ENCODE measurements at regions not wholly inside any gene's neighbourhood (a gene's known extent, or its start where the extent isn't known, plus 50 kb on each side); places are given as distances from the start of the nearest gene placed in this dataset.

DNA sequence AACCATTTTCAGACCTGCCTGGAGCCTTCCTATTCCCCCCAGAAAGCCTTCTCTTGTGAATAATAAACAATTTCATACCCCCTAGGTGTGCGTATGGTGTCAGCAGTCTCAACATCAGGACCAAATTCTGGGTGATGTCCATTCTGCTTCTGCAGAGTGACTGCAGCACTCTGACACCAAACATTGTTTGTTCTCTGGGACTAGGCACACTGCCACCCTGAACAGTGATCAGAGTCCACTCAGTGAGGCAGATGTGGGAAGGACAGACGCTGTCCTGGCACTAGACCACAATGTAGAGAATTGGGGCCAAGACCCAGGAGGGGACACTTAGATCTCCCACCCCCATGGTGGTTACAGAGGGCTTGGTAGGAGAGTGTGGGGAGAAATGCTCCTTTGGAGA is 175.1 kb downstream of the BACH1 start:
- Histone ChIP-seq H3K79me2 (ENCODE audit: control insufficient read depth, insufficient read depth, low read length) (no peaks in the 10 kb centered on the region), H4K20me1 (ENCODE audit: control insufficient read depth, extremely low read depth, insufficient read depth, low read length) (no peaks in the 10 kb centered on the region), H3K4me1 (ENCODE audit: control insufficient read depth, extremely low read depth, insufficient read depth, low read length) (peaks cover 17% of the 10 kb centered on the region), H3K9me3 (ENCODE audit: control insufficient read depth, low read depth, low read length) (no peaks in the 10 kb centered on the region), H3K36me3 (ENCODE audit: control insufficient read depth in 2 of 2, extremely low read depth in 1 of 2, insufficient read depth in 2 of 2, low read length in 2 of 2) (no peaks in the 10 kb centered on the region), H3K27ac (ENCODE audit: control insufficient read depth, insufficient read depth, low read length) (no peak overlapping the region), H3K9me1 (ENCODE audit: control insufficient read depth, extremely low read depth, insufficient read depth, low read length) (no peaks in the 10 kb centered on the region), H2AFZ (ENCODE audit: control insufficient read depth, low read length) (no peak overlapping the region), H3K9ac (ENCODE audit: control insufficient read depth, extremely low read depth, insufficient read depth, low read length) (no peak overlapping the region), H3K4me2 (ENCODE audit: control insufficient read depth, extremely low read depth, insufficient read depth, low read depth, low read length) (no peak overlapping the region), H3K27me3 (ENCODE audit: control insufficient read depth, extremely low read depth, insufficient read depth, low read length) (no peaks in the 10 kb centered on the region), H3K4me3 (ENCODE audit: control insufficient read depth in 2 of 3, extremely low read depth in 1 of 3, insufficient read depth in 2 of 3, low read depth in 1 of 3, low read length in 3 of 3) (no peak overlapping the region)
- DNase-seq (ENCODE audit: low read depth, low spot score): no peak
- TF ChIP-seq EZH2 (IDR thresholded peaks at IDR 0.05; ENCODE audit: low read length): no peak
- TF ChIP-seq, protein P1, sequence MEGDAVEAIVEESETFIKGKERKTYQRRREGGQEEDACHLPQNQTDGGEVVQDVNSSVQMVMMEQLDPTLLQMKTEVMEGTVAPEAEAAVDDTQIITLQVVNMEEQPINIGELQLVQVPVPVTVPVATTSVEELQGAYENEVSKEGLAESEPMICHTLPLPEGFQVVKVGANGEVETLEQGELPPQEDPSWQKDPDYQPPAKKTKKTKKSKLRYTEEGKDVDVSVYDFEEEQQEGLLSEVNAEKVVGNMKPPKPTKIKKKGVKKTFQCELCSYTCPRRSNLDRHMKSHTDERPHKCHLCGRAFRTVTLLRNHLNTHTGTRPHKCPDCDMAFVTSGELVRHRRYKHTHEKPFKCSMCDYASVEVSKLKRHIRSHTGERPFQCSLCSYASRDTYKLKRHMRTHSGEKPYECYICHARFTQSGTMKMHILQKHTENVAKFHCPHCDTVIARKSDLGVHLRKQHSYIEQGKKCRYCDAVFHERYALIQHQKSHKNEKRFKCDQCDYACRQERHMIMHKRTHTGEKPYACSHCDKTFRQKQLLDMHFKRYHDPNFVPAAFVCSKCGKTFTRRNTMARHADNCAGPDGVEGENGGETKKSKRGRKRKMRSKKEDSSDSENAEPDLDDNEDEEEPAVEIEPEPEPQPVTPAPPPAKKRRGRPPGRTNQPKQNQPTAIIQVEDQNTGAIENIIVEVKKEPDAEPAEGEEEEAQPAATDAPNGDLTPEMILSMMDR (optimal IDR thresholded peaks at IDR 0.05 in 1 of 3, IDR thresholded peaks at IDR 0.05 in 1 of 3, conservative IDR thresholded peaks at IDR 0.05 in 1 of 3; ENCODE audit: extremely low read depth in 1 of 3, insufficient read depth in 2 of 3, low read length in 3 of 3): no peak
- dilution Hi-C loops (cut with MboI; ENCODE audit: extremely low pct_ligation_motif_present, low sequenced_read_pairs): no loop called here
- no peak for FAIRE-seq

DNA sequence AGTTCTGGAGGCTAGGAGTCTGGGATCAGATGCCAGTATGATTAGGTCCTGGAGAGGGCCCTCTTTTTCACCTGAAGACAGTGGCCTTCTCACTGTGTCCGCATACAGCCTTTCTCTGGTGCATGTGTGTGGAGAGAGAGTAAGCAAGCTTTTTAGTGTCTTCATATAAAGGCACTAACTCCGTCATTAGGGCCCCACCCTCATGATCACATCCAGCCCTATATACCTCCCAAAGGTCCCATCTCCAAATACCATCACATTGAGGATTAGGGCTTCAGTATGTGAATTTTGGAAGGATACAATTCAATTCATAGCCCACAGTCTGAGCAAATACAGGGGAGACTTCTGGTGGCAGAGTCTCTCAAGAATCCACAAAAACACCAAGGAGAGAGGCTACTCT is 176.6 kb downstream of the BACH1 start:
- H3K9ac ChIP-seq (ENCODE audit: control insufficient read depth, extremely low read depth, insufficient read depth, low read length): no peak overlapping the region
- DNase-seq (ENCODE audit: low read depth, low spot score): no peak
- TF ChIP-seq EZH2 (IDR thresholded peaks at IDR 0.05; ENCODE audit: low read length): no peak
- TF ChIP-seq, protein P1 (optimal IDR thresholded peaks at IDR 0.05 in 1 of 3, IDR thresholded peaks at IDR 0.05 in 1 of 3, conservative IDR thresholded peaks at IDR 0.05 in 1 of 3; ENCODE audit: extremely low read depth in 1 of 3, insufficient read depth in 2 of 3, low read length in 3 of 3): no peak
- dilution Hi-C loops (cut with MboI; ENCODE audit: extremely low pct_ligation_motif_present, low sequenced_read_pairs): no loop called here
- no peaks in the 10 kb centered on the region for H3K9me3 ChIP-seq (ENCODE audit: control insufficient read depth, low read depth, low read length)
- H3K36me3 ChIP-seq (ENCODE audit: control insufficient read depth in 2 of 2, extremely low read depth in 1 of 2, insufficient read depth in 2 of 2, low read length in 2 of 2): no peaks in the 10 kb centered on the region
- no peak for FAIRE-seq
- no peak overlapping the region for H3K27ac ChIP-seq (ENCODE audit: control insufficient read depth, insufficient read depth, low read length)
- no peaks in the 10 kb centered on the region for H3K27me3 ChIP-seq (ENCODE audit: control insufficient read depth, extremely low read depth, insufficient read depth, low read length)
- no peak overlapping the region for H2AFZ ChIP-seq (ENCODE audit: control insufficient read depth, low read length)
- H3K79me2 ChIP-seq (ENCODE audit: control insufficient read depth, insufficient read depth, low read length): no peaks in the 10 kb centered on the region
- H3K9me1 ChIP-seq (ENCODE audit: control insufficient read depth, extremely low read depth, insufficient read depth, low read length): no peaks in the 10 kb centered on the region
- H3K4me1 ChIP-seq (ENCODE audit: control insufficient read depth, extremely low read depth, insufficient read depth, low read length): peaks cover 17% of the 10 kb centered on the region
- no peaks in the 10 kb centered on the region for H4K20me1 ChIP-seq (ENCODE audit: control insufficient read depth, extremely low read depth, insufficient read depth, low read length)
- no peak overlapping the region for H3K4me2 ChIP-seq (ENCODE audit: control insufficient read depth, extremely low read depth, insufficient read depth, low read depth, low read length)
- no peak overlapping the region for H3K4me3 ChIP-seq (ENCODE audit: control insufficient read depth in 2 of 3, extremely low read depth in 1 of 3, insufficient read depth in 2 of 3, low read depth in 1 of 3, low read length in 3 of 3)
